Nephron progenitor cell (in vitro differentiated cells): ENCODE measurements at regions not wholly inside any gene's neighbourhood (a gene's known extent, or its start where the extent isn't known, plus 50 kb on each side); places are given as distances from the start of the nearest gene placed in this dataset.

Experiments used
- DNase-seq: peaks from one replicate; pipeline ENCODE4 v3.0.0; 2021
- H3K27ac Mint-ChIP-seq: 2 replicates; pipeline ENCODE4 v1.8.0; 2021; ENCODE audit warnings: mild to moderate bottlenecking, moderate library complexity, mixed read lengths
- H3K27me3 Mint-ChIP-seq: 2 replicates; pipeline ENCODE4 v1.8.0; 2021; ENCODE audit warnings: mild to moderate bottlenecking, low read depth, mixed read lengths; ENCODE audit not compliant: poor library complexity
- H3K36me3 Mint-ChIP-seq: 2 replicates; pipeline ENCODE4 v1.8.0; 2021; ENCODE audit warnings: low read depth, mixed read lengths
- H3K4me1 Mint-ChIP-seq: 2 replicates; pipeline ENCODE4 v1.8.0; 2021; ENCODE audit warnings: mixed read lengths
- H3K4me3 Mint-ChIP-seq: 2 replicates; pipeline ENCODE4 v1.8.0; 2021; ENCODE audit warnings: mild to moderate bottlenecking, moderate library complexity, mixed read lengths
- H3K9me3 Mint-ChIP-seq: 2 replicates; pipeline ENCODE4 v1.8.0; 2021; ENCODE audit warnings: mild to moderate bottlenecking, moderate library complexity, mixed read lengths
- TF ChIP-seq, protein P1 (sequence below): fragments of 200-600 bp; sonication (generic); IDR thresholded peaks from 2 replicates; pipeline ENCODE4 v1.5.0; 2021; ENCODE audit warnings: antibody characterized with exemption

- no peaks in the 10 kb centered on the region for H3K4me1 Mint-ChIP-seq
- no peak overlapping the region for H3K4me3 Mint-ChIP-seq
- H3K27ac Mint-ChIP-seq, result no peak overlapping the region
- peaks cover 23% of the 10 kb centered on the region for H3K9me3 Mint-ChIP-seq
- H3K27me3 Mint-ChIP-seq, result no peaks in the 10 kb centered on the region
- TF ChIP-seq, protein P1, sequence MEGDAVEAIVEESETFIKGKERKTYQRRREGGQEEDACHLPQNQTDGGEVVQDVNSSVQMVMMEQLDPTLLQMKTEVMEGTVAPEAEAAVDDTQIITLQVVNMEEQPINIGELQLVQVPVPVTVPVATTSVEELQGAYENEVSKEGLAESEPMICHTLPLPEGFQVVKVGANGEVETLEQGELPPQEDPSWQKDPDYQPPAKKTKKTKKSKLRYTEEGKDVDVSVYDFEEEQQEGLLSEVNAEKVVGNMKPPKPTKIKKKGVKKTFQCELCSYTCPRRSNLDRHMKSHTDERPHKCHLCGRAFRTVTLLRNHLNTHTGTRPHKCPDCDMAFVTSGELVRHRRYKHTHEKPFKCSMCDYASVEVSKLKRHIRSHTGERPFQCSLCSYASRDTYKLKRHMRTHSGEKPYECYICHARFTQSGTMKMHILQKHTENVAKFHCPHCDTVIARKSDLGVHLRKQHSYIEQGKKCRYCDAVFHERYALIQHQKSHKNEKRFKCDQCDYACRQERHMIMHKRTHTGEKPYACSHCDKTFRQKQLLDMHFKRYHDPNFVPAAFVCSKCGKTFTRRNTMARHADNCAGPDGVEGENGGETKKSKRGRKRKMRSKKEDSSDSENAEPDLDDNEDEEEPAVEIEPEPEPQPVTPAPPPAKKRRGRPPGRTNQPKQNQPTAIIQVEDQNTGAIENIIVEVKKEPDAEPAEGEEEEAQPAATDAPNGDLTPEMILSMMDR, result no peak
- H3K36me3 Mint-ChIP-seq, result no peaks in the 10 kb centered on the region
- no peak for DNase-seq
Observed at GRCh38 chr7:118478931-118479330, 254.4 kb downstream of the ANKRD7 start.

DNA sequence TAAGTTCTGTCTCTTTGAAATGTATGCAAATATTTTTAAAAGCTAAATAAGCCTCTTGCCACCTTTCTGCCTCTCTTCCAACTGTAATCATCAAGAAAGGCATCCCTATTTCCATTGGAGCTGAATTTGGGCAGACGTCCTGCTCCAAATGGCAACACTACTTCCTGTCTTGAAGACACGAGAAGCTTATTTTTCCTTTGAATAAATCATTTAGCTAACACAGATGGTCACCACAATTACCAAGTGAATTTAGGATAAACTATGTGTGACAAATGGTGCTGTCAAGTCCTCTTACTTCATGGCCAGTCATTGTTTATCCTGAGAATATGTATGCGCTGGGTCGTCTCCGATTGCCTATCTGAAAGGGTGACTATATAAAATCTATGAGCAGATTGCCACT, 268.0 kb downstream of the ANKRD7 start:
- Mint-ChIP-seq H3K27ac (no peak overlapping the region), H3K4me1 (peaks cover 10% of the 10 kb centered on the region), H3K4me3 (no peak overlapping the region), H3K9me3 (no peaks in the 10 kb centered on the region), H3K36me3 (no peaks in the 10 kb centered on the region), H3K27me3 (no peaks in the 10 kb centered on the region)
- TF ChIP-seq, protein P1, result no peak
- DNase-seq, result no peak

DNA sequence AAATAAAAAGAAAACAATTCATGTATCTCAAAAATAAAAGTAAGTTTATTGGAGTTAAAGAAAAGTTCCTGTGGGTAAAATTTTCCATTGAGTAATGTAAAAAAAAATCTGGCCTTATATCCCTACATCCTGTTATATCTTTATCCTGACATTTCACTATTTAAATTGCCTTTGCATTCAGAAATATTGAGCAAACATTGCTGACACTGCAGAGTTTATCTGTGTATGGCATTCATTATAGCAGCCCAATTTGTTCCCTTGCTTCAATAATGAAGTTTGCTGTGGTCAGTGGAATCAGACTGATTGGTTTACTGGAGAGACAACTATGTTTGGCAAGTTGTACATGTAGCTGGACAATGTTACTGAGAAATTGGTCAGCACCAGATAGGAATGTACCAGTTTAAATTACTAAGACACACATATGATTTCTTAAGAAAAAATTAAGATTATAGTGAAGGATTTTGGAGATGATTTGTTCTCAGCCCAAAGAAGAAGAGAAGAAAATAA, 271.7 kb downstream of the ANKRD7 start:
- no peaks in the 10 kb centered on the region for H3K9me3 Mint-ChIP-seq
- H3K4me1 Mint-ChIP-seq, result peaks cover 10% of the 10 kb centered on the region
- H3K27ac Mint-ChIP-seq, result no peak overlapping the region
- TF ChIP-seq, protein P1, result no peak
- no peaks in the 10 kb centered on the region for H3K27me3 Mint-ChIP-seq
- no peak overlapping the region for H3K4me3 Mint-ChIP-seq
- H3K36me3 Mint-ChIP-seq, result no peaks in the 10 kb centered on the region
- no peak for DNase-seq

DNA sequence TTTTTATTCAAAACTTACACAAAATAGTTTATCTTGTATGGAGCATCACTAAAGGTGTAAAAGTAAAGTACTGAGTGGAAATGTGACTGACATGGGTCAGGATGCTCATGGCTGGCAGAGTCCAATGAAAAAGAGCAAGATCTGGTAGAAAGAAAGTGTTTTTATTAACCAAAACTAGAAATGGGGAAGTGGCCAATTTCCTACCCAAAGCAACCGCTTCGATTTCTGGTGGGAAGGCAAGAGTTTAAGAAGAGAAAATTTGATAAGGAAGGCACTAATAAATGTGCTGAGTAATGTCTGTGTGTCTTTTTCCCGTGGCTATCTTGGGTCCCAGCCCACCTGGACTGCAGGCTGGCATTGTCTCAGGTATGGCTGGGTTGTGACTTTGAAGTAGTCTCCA, 277.7 kb downstream of the ANKRD7 start:
- Mint-ChIP-seq H3K4me3 (no peak overlapping the region), H3K9me3 (no peaks in the 10 kb centered on the region), H3K27ac (no peak overlapping the region), H3K27me3 (no peaks in the 10 kb centered on the region), H3K36me3 (no peaks in the 10 kb centered on the region), H3K4me1 (no peaks in the 10 kb centered on the region)
- no peak for DNase-seq
- TF ChIP-seq, protein P1, result no peak

DNA sequence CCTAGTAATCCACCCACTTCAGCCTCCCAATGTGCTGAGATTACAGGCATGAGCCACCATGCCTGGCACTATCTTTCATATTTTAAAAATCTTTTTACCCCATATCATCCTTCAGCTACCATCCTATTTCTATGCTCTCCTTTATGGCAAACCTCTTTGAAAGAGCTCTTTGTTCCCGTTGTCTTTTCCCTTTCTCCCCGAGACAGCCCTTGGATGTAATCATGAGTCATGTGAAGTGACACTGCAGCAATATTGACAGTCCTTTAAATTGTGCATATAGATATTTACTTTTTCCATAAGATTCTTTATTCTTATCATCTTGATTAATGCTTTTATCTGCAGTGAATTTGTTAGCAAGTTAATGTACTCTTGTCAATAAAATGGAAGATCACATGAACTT, 286.6 kb downstream of the ANKRD7 start:
- TF ChIP-seq, protein P1, result no peak
- no peak overlapping the region for H3K4me3 Mint-ChIP-seq
- H3K27me3 Mint-ChIP-seq, result no peaks in the 10 kb centered on the region
- H3K4me1 Mint-ChIP-seq, result no peaks in the 10 kb centered on the region
- no peak for DNase-seq
- H3K27ac Mint-ChIP-seq, result no peak overlapping the region
- no peaks in the 10 kb centered on the region for H3K36me3 Mint-ChIP-seq
- no peaks in the 10 kb centered on the region for H3K9me3 Mint-ChIP-seq

- TF ChIP-seq, protein P1, result no peak
- H3K27ac Mint-ChIP-seq, result no peak overlapping the region
- no peak for DNase-seq
Observed at GRCh38 chr7:118517275-118517674, 292.8 kb downstream of the ANKRD7 start.

More at GRCh38 chr7:118517275-118517674, 292.8 kb downstream of the ANKRD7 start:
- H3K4me1 Mint-ChIP-seq, result no peaks in the 10 kb centered on the region
- peaks cover 3% of the 10 kb centered on the region for H3K27me3 Mint-ChIP-seq
- no peaks in the 10 kb centered on the region for H3K36me3 Mint-ChIP-seq
- H3K4me3 Mint-ChIP-seq, result no peak overlapping the region
- H3K9me3 Mint-ChIP-seq, result no peaks in the 10 kb centered on the region
